Tibial nerve (tissue), 4 donors: ENCODE measurements at regions not wholly inside any gene's neighbourhood (a gene's known extent, or its start where the extent isn't known, plus 50 kb on each side); places are given as distances from the start of the nearest gene placed in this dataset.

Experiments
- DNase-seq, 2 donors: peaks; one replicate each; pipeline ENCODE4 v3.0.0-alpha.2; 2019; ENCODE audit warnings: low spot score in 2 of 2
- H3K27ac ChIP-seq, 4 donors: fragments of 200-600 bp; sonication (generic) in 3 of 4; one replicate each; pipeline ENCODE4 v1.5.1; 2017 to 2019; ENCODE audit warnings: mild to moderate bottlenecking in 1 of 4
- H3K27me3 ChIP-seq, 2 donors: fragments of 200-600 bp; sonication (generic) in 1 of 2; one replicate each; pipeline versions ENCODE4 v1.5.1 to v1.6.0; 2017 to 2019
- H3K36me3 ChIP-seq, 3 donors: fragments of 200-600 bp; sonication (generic); one replicate each; pipeline ENCODE4 v1.5.1; 2018 to 2019
- H3K4me1 ChIP-seq, 4 donors: fragments of 200-600 bp; sonication (generic) in 3 of 4; one replicate each; pipeline ENCODE4 v1.5.1; 2017 to 2019
- H3K4me3 ChIP-seq, 4 donors: fragments of 200-600 bp; sonication (generic) in 3 of 4; one replicate each; pipeline ENCODE4 v1.5.1; 2017 to 2019; ENCODE audit warnings: mild to moderate bottlenecking in 1 of 4, moderate library complexity in 1 of 4
- H3K9me3 ChIP-seq, 4 donors: fragments of 200-600 bp; sonication (generic) in 3 of 4; one replicate each; pipeline ENCODE4 v1.5.1; 2017 to 2019
- EP300 ChIP-seq, 2 donors: sonication (generic); formaldehyde crosslinking; IDR thresholded peaks; one replicate each; pipeline ENCODE4 v1.6.1; 2017; ENCODE audit warnings: antibody characterized with exemption in 2 of 2, mild to moderate bottlenecking in 1 of 2
- POLR2A ChIP-seq, 2 donors: fragments of 450-650 bp; IDR thresholded peaks; one replicate each; pipeline ENCODE4 v1.6.1; 2017; ENCODE audit warnings: antibody characterized with exemption in 2 of 2, mild to moderate bottlenecking in 2 of 2, moderate library complexity in 2 of 2
- WGBS, 2 donors: methylation state at CpG; one replicate each; pipeline ENCODE4 v1.1.5; 2018; 5-methylcytosine and 5-hydroxymethylcytosine counted together
- TF ChIP-seq, protein P1 (sequence below), 5 experiments: fragments of 200-600 bp in 3 of 5; fragments of 450-650 bp in 2 of 5; sonication (generic) in 3 of 5; IDR thresholded peaks; one replicate each; pipeline ENCODE4 v1.5.1; 2016 to 2019; ENCODE audit warnings: antibody characterized with exemption in 5 of 5, mild to moderate bottlenecking in 3 of 5, moderate library complexity in 2 of 5

DNA sequence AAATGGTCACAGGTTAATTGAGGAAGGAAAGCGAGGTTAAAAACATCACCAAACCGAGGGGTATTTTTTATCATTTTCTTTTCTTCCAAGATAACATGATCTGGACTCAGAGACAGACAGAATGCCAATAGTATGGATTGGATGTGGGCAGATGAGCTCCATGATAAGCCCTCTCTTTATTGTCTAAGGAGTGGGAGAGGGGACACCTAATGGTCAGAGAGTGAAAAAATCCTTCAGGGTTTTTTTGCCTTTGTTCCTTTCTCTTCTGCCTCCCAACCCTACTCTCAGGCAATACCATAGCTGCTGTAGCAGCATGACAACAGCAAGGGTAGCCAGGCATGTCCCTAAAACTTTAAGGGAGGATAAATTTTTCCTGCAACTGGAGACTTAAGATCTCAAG lies 94.7 kb downstream of the DIRAS2 start:
- Histone ChIP-seq H3K4me1 (no peaks in the 10 kb centered on the region), H3K36me3 (no peaks in the 10 kb centered on the region), H3K9me3 (peaks cover 0 to 20% (median 0%) of the 10 kb centered on the region in 4 donors), H3K27ac (no peak overlapping the region), H3K27me3 (no peaks in the 10 kb centered on the region), H3K4me3 (no peak overlapping the region)
- no peak for TF ChIP-seq POLR2A (IDR thresholded peaks at IDR 0.05)
- TF ChIP-seq EP300 (IDR thresholded peaks at IDR 0.05), result no peak
- TF ChIP-seq, protein P1, sequence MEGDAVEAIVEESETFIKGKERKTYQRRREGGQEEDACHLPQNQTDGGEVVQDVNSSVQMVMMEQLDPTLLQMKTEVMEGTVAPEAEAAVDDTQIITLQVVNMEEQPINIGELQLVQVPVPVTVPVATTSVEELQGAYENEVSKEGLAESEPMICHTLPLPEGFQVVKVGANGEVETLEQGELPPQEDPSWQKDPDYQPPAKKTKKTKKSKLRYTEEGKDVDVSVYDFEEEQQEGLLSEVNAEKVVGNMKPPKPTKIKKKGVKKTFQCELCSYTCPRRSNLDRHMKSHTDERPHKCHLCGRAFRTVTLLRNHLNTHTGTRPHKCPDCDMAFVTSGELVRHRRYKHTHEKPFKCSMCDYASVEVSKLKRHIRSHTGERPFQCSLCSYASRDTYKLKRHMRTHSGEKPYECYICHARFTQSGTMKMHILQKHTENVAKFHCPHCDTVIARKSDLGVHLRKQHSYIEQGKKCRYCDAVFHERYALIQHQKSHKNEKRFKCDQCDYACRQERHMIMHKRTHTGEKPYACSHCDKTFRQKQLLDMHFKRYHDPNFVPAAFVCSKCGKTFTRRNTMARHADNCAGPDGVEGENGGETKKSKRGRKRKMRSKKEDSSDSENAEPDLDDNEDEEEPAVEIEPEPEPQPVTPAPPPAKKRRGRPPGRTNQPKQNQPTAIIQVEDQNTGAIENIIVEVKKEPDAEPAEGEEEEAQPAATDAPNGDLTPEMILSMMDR (IDR thresholded peaks at IDR 0.05), result no peak
- DNase-seq, result no peak
- 87 to 95% methylated on average over 2 of the region's 2 CpGs for WGBS, 2 donors

DNA sequence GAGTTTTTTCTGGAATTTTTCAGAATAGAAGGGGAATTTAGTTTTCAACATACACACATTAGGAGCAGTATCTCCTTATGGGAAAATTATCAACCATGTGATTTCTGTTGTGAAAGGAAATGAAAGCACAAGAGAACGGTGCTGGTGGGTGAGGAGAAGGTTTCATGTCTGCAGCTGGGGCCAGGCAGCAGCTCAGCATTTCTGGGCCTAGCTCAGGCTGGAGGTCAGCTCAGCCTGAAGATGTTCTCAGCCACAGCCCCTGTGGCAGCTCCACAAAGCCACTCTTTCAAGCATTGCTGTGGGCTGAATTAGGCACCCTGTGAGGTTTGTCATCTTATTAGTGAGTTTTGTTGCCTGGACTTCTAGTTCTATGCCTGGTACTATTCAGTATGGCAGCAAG lies 90.3 kb downstream of the DIRAS2 start:
- no peaks in the 10 kb centered on the region for H3K36me3 ChIP-seq
- no peak for DNase-seq
- TF ChIP-seq, protein P1 (IDR thresholded peaks at IDR 0.05), result no peak
- TF ChIP-seq POLR2A (IDR thresholded peaks at IDR 0.05) (no peak), EP300 (IDR thresholded peaks at IDR 0.05) (no peak)
- no peaks in the 10 kb centered on the region for H3K27me3 ChIP-seq
- no peak overlapping the region for H3K27ac ChIP-seq
- no peaks in the 10 kb centered on the region for H3K4me1 ChIP-seq
- WGBS, 2 donors, result 15 to 46% methylated on average over 1 of the region's 1 CpG
- H3K9me3 ChIP-seq, result peaks cover 0 to 20% (median 0%) of the 10 kb centered on the region in 4 donors
- H3K4me3 ChIP-seq, result no peak overlapping the region

DNA sequence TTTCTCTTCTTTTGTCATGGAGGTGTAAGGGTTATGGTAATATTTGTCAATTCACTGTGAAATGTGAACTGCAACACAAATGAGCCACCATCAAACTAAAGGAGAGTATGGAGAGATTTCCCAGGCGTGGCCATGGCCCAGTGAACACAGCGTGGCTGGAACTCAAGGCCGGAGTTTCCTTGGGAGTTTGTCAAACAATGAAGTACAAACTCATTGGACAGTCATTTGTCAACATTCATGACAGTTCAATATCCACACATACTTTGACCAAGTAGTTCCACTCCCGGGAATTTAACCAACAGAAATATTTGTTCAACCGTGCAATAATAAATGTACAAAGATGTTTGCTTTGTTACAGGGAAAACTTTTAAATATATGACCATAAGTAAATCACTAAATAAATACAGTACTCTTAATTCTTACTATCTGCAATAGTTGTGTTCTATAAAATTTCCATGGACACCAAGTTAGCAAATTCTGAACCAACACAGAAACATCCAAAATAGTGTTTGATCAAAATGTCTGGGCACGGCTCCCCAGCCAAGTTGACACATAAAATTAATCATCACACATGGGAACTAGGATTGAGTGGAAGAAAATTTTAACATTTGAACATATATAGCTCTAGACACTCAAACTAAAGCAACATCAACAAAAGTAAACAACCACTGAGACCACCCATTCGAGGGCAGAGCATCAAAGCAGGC lies 87.1 kb downstream of the DIRAS2 start:
- no peaks in the 10 kb centered on the region for H3K36me3 ChIP-seq
- no peaks in the 10 kb centered on the region for H3K4me1 ChIP-seq
- no peaks in the 10 kb centered on the region for H3K9me3 ChIP-seq
- no peaks in the 10 kb centered on the region for H3K27me3 ChIP-seq
- no peak overlapping the region for H3K4me3 ChIP-seq
- 74 to 78% methylated on average over 7 of the region's 7 CpGs for WGBS, 2 donors
- TF ChIP-seq POLR2A (IDR thresholded peaks at IDR 0.05), result no peak
- no peak for TF ChIP-seq EP300 (IDR thresholded peaks at IDR 0.05)
- TF ChIP-seq, protein P1 (IDR thresholded peaks at IDR 0.05), result no peak
- DNase-seq, result no peak
- no peak overlapping the region for H3K27ac ChIP-seq

DNA sequence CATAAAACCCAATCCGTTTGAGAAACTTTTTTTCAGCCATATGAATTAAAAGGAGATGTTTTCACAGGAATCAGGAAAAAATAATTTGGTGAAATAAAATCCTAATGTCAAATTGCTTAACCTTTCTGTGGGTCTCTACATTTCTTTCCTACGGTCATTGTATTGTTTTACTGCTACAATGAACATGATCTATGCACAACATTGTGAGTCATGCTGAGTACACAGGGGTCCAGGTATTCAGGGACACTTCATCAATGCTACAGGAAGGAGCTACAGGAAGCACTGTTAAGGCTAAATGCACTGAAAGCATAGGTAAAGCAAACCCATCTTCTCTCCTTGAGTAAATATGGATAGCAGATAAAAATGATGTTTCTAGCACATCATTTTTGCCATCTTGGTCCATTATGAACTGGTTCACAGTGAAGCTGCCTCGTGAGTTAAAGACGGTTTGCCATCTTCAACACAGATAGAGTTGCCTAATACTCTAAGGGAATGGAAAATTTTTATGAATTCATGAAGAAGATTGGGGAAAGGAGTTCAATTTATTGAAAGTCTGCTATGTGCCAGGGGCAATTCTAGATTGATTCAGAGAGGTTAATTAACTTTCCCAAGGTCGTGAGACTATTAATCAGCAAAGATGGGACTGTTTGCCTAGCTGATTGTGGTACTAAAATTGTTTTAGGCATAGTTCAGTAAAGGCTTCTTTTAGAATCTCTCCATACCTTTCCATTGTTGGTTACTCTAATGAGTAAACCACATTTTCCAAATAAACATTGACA lies 85.5 kb downstream of the DIRAS2 start:
- Histone ChIP-seq H3K27ac (no peak overlapping the region), H3K36me3 (no peaks in the 10 kb centered on the region), H3K4me1 (no peaks in the 10 kb centered on the region), H3K27me3 (no peaks in the 10 kb centered on the region), H3K4me3 (no peak overlapping the region), H3K9me3 (no peaks in the 10 kb centered on the region)
- no peak for DNase-seq
- TF ChIP-seq, protein P1 (IDR thresholded peaks at IDR 0.05), result no peak
- TF ChIP-seq POLR2A (IDR thresholded peaks at IDR 0.05), result no peak
- TF ChIP-seq EP300 (IDR thresholded peaks at IDR 0.05), result no peak
- 71 to 76% methylated on average over 5 of the region's 5 CpGs for WGBS, 2 donors
